OCI-LY1 (cell line): ENCODE measurements at regions not wholly inside any gene's neighbourhood (a gene's known extent, or its start where the extent isn't known, plus 50 kb on each side); places are given as distances from the start of the nearest gene placed in this dataset.

Experiments
- EZH2 ChIP-seq: fragments of 200-600 bp; sonication (generic), shearing (Covaris generic); IDR thresholded peaks from 2 replicates; pipeline ENCODE4 v1.8.0; 2017; ENCODE audit warnings: borderline replicate concordance, mixed run types, mild to moderate bottlenecking, antibody characterized with exemption, low read length, moderate library complexity, mixed read lengths
- TF ChIP-seq, protein P1 (sequence below): fragments of 200-600 bp; sonication (generic), shearing (Covaris generic); IDR thresholded peaks from 2 replicates; pipeline ENCODE4 v1.5.1; 2017; ENCODE audit warnings: mild to moderate bottlenecking, antibody characterized with exemption, low read length, moderate library complexity, mixed read lengths

DNA sequence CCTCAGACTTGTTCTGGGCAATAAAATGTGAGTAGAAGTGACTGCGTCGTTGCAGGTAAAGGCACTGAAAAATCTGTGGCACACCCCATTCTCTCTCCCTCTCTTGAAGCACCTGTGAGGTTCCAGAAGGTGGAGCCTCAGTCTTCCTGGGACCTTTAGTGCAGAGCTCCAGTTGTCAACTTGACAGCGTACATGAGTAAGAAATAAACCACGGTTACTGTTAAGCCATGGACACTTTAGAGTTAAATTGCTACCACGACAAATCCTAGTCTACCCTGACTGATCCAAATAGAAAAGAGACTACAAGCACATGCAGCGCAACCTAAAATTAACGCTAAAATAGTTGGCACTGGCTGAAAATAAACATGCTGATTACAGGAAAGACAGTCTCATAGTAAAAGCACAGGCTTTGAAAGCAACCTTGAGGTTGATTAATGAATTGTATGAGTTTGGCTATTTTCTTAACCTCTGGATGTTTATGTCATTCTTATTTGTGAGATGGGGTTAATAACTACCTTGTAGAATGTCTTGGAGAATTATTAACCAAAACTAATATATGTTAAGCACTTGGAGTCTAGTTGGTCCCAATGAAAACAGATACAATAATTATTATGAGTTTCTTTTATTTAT lies 93.0 kb upstream of the PLPPR4 start:
- TF ChIP-seq, protein P1, sequence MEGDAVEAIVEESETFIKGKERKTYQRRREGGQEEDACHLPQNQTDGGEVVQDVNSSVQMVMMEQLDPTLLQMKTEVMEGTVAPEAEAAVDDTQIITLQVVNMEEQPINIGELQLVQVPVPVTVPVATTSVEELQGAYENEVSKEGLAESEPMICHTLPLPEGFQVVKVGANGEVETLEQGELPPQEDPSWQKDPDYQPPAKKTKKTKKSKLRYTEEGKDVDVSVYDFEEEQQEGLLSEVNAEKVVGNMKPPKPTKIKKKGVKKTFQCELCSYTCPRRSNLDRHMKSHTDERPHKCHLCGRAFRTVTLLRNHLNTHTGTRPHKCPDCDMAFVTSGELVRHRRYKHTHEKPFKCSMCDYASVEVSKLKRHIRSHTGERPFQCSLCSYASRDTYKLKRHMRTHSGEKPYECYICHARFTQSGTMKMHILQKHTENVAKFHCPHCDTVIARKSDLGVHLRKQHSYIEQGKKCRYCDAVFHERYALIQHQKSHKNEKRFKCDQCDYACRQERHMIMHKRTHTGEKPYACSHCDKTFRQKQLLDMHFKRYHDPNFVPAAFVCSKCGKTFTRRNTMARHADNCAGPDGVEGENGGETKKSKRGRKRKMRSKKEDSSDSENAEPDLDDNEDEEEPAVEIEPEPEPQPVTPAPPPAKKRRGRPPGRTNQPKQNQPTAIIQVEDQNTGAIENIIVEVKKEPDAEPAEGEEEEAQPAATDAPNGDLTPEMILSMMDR, result no peak
- TF ChIP-seq EZH2, result no peak
